ENCODE measurements at regions not wholly inside any gene's neighbourhood (a gene's known extent, or its start where the extent isn't known, plus 50 kb on each side); places are given as distances from the start of the nearest gene placed in this dataset.

- DNase-seq (ENCODE audit: low spot score) = no peak
- TF ChIP-seq CTCF (IDR thresholded peaks at IDR 0.05; ENCODE audit: unreplicated experiment) = no peak
- peaks cover 1% of the 10 kb centered on the region for H3K27me3 Mint-ChIP-seq (ENCODE audit: unreplicated experiment)
- H3K27ac Mint-ChIP-seq (ENCODE audit: unreplicated experiment) = no peak overlapping the region
- H3K36me3 Mint-ChIP-seq (ENCODE audit: low read depth, unreplicated experiment) = no peaks in the 10 kb centered on the region
- H3K9me3 Mint-ChIP-seq (ENCODE audit: unreplicated experiment) = no peaks in the 10 kb centered on the region
- no peaks in the 10 kb centered on the region for H3K4me1 Mint-ChIP-seq (ENCODE audit: unreplicated experiment)
- H3K4me3 Mint-ChIP-seq (ENCODE audit: unreplicated experiment) = no peak overlapping the region
Measured at GRCh38 chr4:181753207-181753606, 490.0 kb upstream of the TENM3 start.

- Mint-ChIP-seq H3K9me3 (ENCODE audit: unreplicated experiment) (no peaks in the 10 kb centered on the region), H3K4me3 (ENCODE audit: unreplicated experiment) (no peak overlapping the region), H3K36me3 (ENCODE audit: low read depth, unreplicated experiment) (no peaks in the 10 kb centered on the region), H3K27me3 (ENCODE audit: unreplicated experiment) (no peaks in the 10 kb centered on the region), H3K27ac (ENCODE audit: unreplicated experiment) (no peak overlapping the region), H3K4me1 (ENCODE audit: unreplicated experiment) (no peaks in the 10 kb centered on the region)
- no peak for DNase-seq (ENCODE audit: low spot score)
- no peak for TF ChIP-seq CTCF (IDR thresholded peaks at IDR 0.05; ENCODE audit: unreplicated experiment)
Measured at GRCh38 chr4:181755846-181756245, 487.4 kb upstream of the TENM3 start.

- Mint-ChIP-seq H3K4me1 (ENCODE audit: unreplicated experiment) (no peaks in the 10 kb centered on the region), H3K27ac (ENCODE audit: unreplicated experiment) (no peak overlapping the region), H3K36me3 (ENCODE audit: low read depth, unreplicated experiment) (no peaks in the 10 kb centered on the region), H3K27me3 (ENCODE audit: unreplicated experiment) (no peaks in the 10 kb centered on the region), H3K9me3 (ENCODE audit: unreplicated experiment) (no peaks in the 10 kb centered on the region), H3K4me3 (ENCODE audit: unreplicated experiment) (no peak overlapping the region)
- TF ChIP-seq CTCF (IDR thresholded peaks at IDR 0.05; ENCODE audit: unreplicated experiment) = no peak
- DNase-seq (ENCODE audit: low spot score) = no peak
Measured at GRCh38 chr4:181756451-181757095, 486.6 kb upstream of the TENM3 start.

GRCh38 chr4:181757098-181757497, 486.1 kb upstream of the TENM3 start:
- Mint-ChIP-seq H3K9me3 (ENCODE audit: unreplicated experiment) (no peaks in the 10 kb centered on the region), H3K27ac (ENCODE audit: unreplicated experiment) (no peak overlapping the region), H3K4me1 (ENCODE audit: unreplicated experiment) (no peaks in the 10 kb centered on the region), H3K4me3 (ENCODE audit: unreplicated experiment) (no peak overlapping the region), H3K27me3 (ENCODE audit: unreplicated experiment) (no peaks in the 10 kb centered on the region), H3K36me3 (ENCODE audit: low read depth, unreplicated experiment) (no peaks in the 10 kb centered on the region)
- no peak for DNase-seq (ENCODE audit: low spot score)
- no peak for TF ChIP-seq CTCF (IDR thresholded peaks at IDR 0.05; ENCODE audit: unreplicated experiment)

GRCh38 chr4:181757910-181758660, 485.1 kb upstream of the TENM3 start:
- Mint-ChIP-seq H3K4me1 (ENCODE audit: unreplicated experiment) (no peaks in the 10 kb centered on the region), H3K36me3 (ENCODE audit: low read depth, unreplicated experiment) (no peaks in the 10 kb centered on the region), H3K9me3 (ENCODE audit: unreplicated experiment) (no peaks in the 10 kb centered on the region), H3K4me3 (ENCODE audit: unreplicated experiment) (no peak overlapping the region), H3K27ac (ENCODE audit: unreplicated experiment) (no peak overlapping the region), H3K27me3 (ENCODE audit: unreplicated experiment) (no peaks in the 10 kb centered on the region)
- no peak for DNase-seq (ENCODE audit: low spot score)
- no peak for TF ChIP-seq CTCF (IDR thresholded peaks at IDR 0.05; ENCODE audit: unreplicated experiment)

All from endothelial cell (in vitro differentiated cells).